Colonic mucosa (tissue), 4 donors: ENCODE measurements at regions not wholly inside any gene's neighbourhood (a gene's known extent, or its start where the extent isn't known, plus 50 kb on each side); places are given as distances from the start of the nearest gene placed in this dataset.
A peak's percentile ranks its signal among the peaks of the same experiment; 100 is the strongest.

Experiments
- DNase-seq: peaks from one replicate; pipeline ENCODE4 v3.0.0-alpha.2; 2020
- H3K27ac ChIP-seq: fragments of 200-600 bp; one replicate; pipeline ENCODE4 v1.8.0; 2021
- H3K27me3 ChIP-seq: fragments of 200-600 bp; one replicate; pipeline ENCODE4 v1.8.0; 2021
- H3K36me3 ChIP-seq: fragments of 200-600 bp; one replicate; pipeline ENCODE4 v1.8.0; 2021
- H3K4me1 ChIP-seq: fragments of 200-600 bp; one replicate; pipeline ENCODE4 v1.8.0; 2021; ENCODE audit warnings: mild to moderate bottlenecking
- H3K4me3 ChIP-seq: fragments of 200-600 bp; one replicate; pipeline ENCODE4 v1.8.0; 2021
- H3K9ac ChIP-seq, 2 donors: one replicate each; pipeline ENCODE4 v1.7.0; 2013; ENCODE audit warnings: control low read depth in 2 of 2, low read depth in 2 of 2, low read length in 2 of 2
- H3K9me3 ChIP-seq: fragments of 200-600 bp; one replicate; pipeline ENCODE4 v1.8.0; 2021
- CTCF ChIP-seq: fragments of 200-600 bp; IDR thresholded peaks from one replicate; pipeline ENCODE4 v1.8.0; 2022; ENCODE audit warnings: antibody characterized with exemption, mild to moderate bottlenecking
- intact Hi-C: fragments of 100-400 bp; cut with DNase I; formaldehyde crosslinking; loops from one replicate; pipeline ENCODE4 v1.14.1; 2022
- donor health status: healthy.
- donor health status: DM: no; HTN: no; CAD: no.
- donor health status: DM: no; HTN: no; CAD: no.

DNA sequence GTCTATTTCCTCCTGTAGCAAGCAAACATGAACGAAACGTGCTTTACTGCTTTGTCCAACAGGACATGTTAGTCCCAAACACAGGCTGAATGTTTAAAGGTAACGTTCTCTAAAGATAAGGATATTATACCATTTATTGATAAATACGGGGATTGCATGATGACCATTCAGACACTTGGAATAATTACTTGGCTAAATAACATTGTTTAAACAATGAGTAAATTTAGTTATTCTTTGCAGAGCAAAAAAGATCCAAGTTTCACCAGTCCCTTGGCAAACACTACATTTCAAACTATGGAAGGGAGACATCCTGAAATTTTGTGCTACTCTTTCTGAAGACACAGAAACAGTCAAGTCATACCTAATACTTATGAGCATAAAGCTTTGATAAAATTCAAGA is 88.0 kb downstream of the ZNF280B start:
- Histone ChIP-seq H3K4me3 (no peak overlapping the region), H3K9ac (no peak overlapping the region), H3K36me3 (no peaks in the 10 kb centered on the region), H3K27me3 (no peaks in the 10 kb centered on the region), H3K9me3 (no peaks in the 10 kb centered on the region), H3K4me1 (no peaks in the 10 kb centered on the region), H3K27ac (no peak overlapping the region)
- no peak for DNase-seq
- intact Hi-C loops = no loop called here
- TF ChIP-seq CTCF = no peak

DNA sequence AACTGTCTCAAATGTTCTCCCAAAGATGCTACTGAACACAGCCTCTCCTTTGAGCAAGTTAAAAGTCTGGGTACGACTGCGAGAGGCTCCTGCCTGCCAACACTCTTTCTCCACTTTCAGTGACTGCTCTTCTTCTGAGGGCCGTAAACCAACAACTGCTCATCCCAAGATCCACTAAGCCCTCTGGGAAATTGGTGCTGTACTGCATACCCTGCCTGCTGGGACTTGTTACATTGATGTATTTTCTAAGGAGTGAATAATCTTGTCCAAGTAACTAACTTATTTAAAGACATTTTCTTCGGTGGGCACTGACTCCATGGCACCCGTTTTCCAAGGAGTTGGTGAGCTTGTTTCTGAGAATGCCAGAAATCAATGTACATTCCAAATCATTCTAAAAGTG is 87.2 kb downstream of the ZNF280B start:
- Histone ChIP-seq H3K27me3 (no peaks in the 10 kb centered on the region), H3K4me1 (no peaks in the 10 kb centered on the region), H3K27ac (no peak overlapping the region), H3K9me3 (no peaks in the 10 kb centered on the region), H3K36me3 (no peaks in the 10 kb centered on the region), H3K4me3 (no peak overlapping the region), H3K9ac (no peak overlapping the region)
- intact Hi-C loops = no loop called here
- TF ChIP-seq CTCF = no peak
- no peak for DNase-seq

DNA sequence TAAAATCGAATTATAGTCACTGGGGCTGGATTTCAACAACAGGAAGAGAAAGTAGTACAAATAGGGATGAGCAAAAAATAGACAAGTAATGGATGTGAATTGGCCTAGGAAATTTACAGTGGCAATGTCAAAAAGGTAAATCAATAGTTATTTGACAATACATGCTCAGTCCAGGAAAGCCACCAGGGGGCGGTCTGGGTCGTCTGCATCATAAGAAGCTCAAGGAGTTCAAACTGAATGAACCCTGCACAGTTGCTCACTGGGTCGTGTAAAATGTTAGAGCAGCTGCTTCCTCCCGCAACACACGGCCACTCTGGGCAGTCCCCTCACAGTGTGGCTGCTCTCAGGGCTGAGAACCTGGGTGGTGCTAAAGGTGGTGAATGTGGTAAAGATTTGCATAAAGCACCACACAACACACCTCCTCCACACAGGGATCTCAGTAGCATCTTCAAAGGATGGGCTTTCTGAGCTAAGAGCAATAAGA is 85.9 kb downstream of the ZNF280B start:
- Histone ChIP-seq H3K9me3 (no peaks in the 10 kb centered on the region), H3K27me3 (no peaks in the 10 kb centered on the region), H3K9ac (no peak overlapping the region), H3K36me3 (no peaks in the 10 kb centered on the region), H3K4me3 (no peak overlapping the region), H3K4me1 (no peaks in the 10 kb centered on the region), H3K27ac (no peak overlapping the region)
- intact Hi-C loops = no loop called here
- DNase-seq = peak; percentile 74
- TF ChIP-seq CTCF = peak; percentile 59

DNA sequence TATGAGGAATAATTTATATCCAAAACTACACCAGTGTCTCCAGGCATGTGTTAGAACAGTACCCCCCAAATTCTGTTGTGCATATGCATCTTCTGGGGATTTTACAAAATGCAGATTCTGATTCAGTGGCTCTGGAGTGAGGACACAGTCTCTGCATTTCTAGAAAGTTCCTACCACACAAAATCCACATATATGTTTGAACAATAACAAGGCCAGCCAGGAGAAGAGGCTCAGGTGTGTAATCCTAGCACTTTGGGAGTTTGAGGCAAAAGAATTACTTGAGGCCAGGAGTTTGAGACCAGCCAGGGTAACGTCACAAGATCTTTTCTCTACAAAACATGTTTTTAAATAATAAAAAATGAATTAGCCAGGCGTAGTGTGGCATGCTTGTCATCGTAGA is 84.9 kb downstream of the ZNF280B start:
- Histone ChIP-seq H3K27me3 (no peaks in the 10 kb centered on the region), H3K9me3 (no peaks in the 10 kb centered on the region), H3K4me3 (no peak overlapping the region), H3K9ac (no peak overlapping the region), H3K36me3 (no peaks in the 10 kb centered on the region), H3K4me1 (no peaks in the 10 kb centered on the region), H3K27ac (no peak overlapping the region)
- DNase-seq = no peak
- intact Hi-C loops = no loop called here
- TF ChIP-seq CTCF = no peak

GRCh38 chr22:22424210-22424800 is 84.2 kb downstream of the ZNF280B start:
- TF ChIP-seq CTCF = no peak
- Histone ChIP-seq H3K36me3 (no peaks in the 10 kb centered on the region), H3K27me3 (no peaks in the 10 kb centered on the region), H3K4me3 (no peak overlapping the region), H3K9me3 (no peaks in the 10 kb centered on the region), H3K27ac (no peak overlapping the region), H3K4me1 (no peaks in the 10 kb centered on the region), H3K9ac (no peak overlapping the region)
- intact Hi-C loops = no loop called here
- DNase-seq = no peak
